ENCODE measurements at regions not wholly inside any gene's neighbourhood (a gene's known extent, or its start where the extent isn't known, plus 50 kb on each side); places are given as distances from the start of the nearest gene placed in this dataset.

GRCh38 chr12:94091624-94092023 lies 56.8 kb upstream of the PLXNC1 start:
- 89% methylated on average over 2 of the region's 2 CpGs for WGBS (ENCODE audit: low lambda C conversion rate, missing lambda C conversion rate)
- no peak overlapping the region for H3K4me3 ChIP-seq
- H3K36me3 ChIP-seq (replicated peaks; ENCODE audit: insufficient read depth, low read depth), result no peaks in the 10 kb centered on the region
- no peaks in the 10 kb centered on the region for H3K9me2 ChIP-seq (replicated peaks; ENCODE audit: insufficient read depth)
- no peaks in the 10 kb centered on the region for H3K9me3 ChIP-seq (ENCODE audit: low read depth)
- TF ChIP-seq EZH2 (IDR thresholded peaks at IDR 0.05; ENCODE audit: borderline replicate concordance) (no peak), EZH2phosphoT487 (IDR thresholded peaks at IDR 0.05; ENCODE audit: low read depth, severe bottlenecking, unreplicated experiment) (no peak)
- TF ChIP-seq, protein P1, sequence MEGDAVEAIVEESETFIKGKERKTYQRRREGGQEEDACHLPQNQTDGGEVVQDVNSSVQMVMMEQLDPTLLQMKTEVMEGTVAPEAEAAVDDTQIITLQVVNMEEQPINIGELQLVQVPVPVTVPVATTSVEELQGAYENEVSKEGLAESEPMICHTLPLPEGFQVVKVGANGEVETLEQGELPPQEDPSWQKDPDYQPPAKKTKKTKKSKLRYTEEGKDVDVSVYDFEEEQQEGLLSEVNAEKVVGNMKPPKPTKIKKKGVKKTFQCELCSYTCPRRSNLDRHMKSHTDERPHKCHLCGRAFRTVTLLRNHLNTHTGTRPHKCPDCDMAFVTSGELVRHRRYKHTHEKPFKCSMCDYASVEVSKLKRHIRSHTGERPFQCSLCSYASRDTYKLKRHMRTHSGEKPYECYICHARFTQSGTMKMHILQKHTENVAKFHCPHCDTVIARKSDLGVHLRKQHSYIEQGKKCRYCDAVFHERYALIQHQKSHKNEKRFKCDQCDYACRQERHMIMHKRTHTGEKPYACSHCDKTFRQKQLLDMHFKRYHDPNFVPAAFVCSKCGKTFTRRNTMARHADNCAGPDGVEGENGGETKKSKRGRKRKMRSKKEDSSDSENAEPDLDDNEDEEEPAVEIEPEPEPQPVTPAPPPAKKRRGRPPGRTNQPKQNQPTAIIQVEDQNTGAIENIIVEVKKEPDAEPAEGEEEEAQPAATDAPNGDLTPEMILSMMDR (IDR thresholded peaks at IDR 0.05; ENCODE audit: poor library complexity), result no peak
- H3K4me1 ChIP-seq (ENCODE audit: insufficient read depth), result no peaks in the 10 kb centered on the region
- no peak for DNase-seq (ENCODE audit: low spot score)
- H3K27me3 ChIP-seq, result no peaks in the 10 kb centered on the region
- H4K20me1 ChIP-seq (ENCODE audit: insufficient read depth, poor library complexity, severe bottlenecking), result no peaks in the 10 kb centered on the region
- H2AFZ ChIP-seq, result no peak overlapping the region
- no peak overlapping the region for H3K4me2 ChIP-seq
- no peaks in the 10 kb centered on the region for H3K79me2 ChIP-seq
- H3K27ac ChIP-seq, result no peak overlapping the region

DNA sequence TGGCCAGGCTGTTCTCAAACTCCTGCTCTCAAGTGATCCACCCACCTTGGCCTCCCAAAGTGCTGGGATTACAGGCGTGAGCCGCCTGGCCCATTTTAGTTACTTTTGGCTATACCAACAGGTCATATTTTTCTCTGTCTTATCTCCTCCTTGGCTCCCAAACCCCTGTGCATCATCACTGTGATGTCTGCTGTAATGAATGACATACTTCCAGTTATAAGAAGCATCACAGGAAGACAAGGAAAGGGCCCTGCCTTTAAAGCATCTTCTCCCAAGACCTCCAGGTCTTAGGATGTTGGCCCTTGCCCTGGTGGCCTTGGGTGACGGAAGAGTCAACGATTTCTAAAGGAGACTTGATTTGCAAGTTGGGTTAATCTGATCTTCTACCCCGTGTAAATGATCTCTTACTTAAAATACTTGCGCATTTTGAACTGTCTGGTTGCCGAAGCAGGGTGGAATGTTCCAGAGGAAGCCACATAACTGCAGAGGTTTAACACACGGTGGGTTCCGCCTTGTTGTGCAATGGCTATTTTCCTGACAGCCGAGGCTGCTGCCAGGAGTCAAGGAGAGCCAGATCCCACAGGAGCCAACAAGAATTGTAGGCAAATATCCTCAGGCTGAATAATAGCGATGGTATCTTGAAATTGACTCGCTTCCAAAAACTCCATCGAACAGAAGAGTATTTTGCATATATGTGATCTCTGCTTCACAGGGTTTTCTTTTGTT lies 55.7 kb upstream of the PLXNC1 start:
- Histone ChIP-seq H3K4me3 (no peak overlapping the region), H3K9me3 (ENCODE audit: low read depth) (no peaks in the 10 kb centered on the region), H3K36me3 (replicated peaks; ENCODE audit: insufficient read depth, low read depth) (no peaks in the 10 kb centered on the region), H4K20me1 (ENCODE audit: insufficient read depth, poor library complexity, severe bottlenecking) (no peaks in the 10 kb centered on the region), H3K9me2 (replicated peaks; ENCODE audit: insufficient read depth) (no peaks in the 10 kb centered on the region), H3K27me3 (no peaks in the 10 kb centered on the region), H3K4me2 (no peak overlapping the region), H2AFZ (no peak overlapping the region), H3K79me2 (no peaks in the 10 kb centered on the region), H3K27ac (no peak overlapping the region), H3K4me1 (ENCODE audit: insufficient read depth) (no peaks in the 10 kb centered on the region)
- TF ChIP-seq EZH2 (IDR thresholded peaks at IDR 0.05; ENCODE audit: borderline replicate concordance), result no peak
- TF ChIP-seq, protein P1 (IDR thresholded peaks at IDR 0.05; ENCODE audit: poor library complexity), result no peak
- no peak for TF ChIP-seq EZH2phosphoT487 (IDR thresholded peaks at IDR 0.05; ENCODE audit: low read depth, severe bottlenecking, unreplicated experiment)
- DNase-seq (ENCODE audit: low spot score), result no peak
- WGBS (ENCODE audit: low lambda C conversion rate, missing lambda C conversion rate), result 80% methylated on average over 13 of the region's 13 CpGs

DNA sequence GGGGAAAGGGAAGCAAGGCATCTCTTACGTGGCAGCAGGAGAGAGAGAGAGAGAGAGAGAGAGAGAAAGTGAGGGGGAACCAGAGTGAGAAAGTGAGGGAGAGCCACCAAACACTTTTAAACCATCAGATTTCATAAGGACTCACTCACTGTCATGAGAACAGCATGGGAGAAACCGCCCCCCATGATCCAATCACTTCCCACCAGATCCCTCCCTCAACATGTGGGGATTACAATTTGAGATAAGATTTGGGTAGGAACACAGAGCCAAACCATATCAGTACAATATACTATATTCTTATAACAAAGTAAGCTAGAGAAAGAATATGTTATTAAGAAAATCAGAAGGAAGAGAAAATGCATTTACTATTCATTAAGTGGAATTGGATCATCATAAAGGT lies 53.7 kb upstream of the PLXNC1 start:
- no peak for DNase-seq (ENCODE audit: low spot score)

More for the DNA sequence above, 53.7 kb upstream of the PLXNC1 start:
- no peaks in the 10 kb centered on the region for H3K79me2 ChIP-seq
- H3K36me3 ChIP-seq (replicated peaks; ENCODE audit: insufficient read depth, low read depth), result no peaks in the 10 kb centered on the region
- no peaks in the 10 kb centered on the region for H3K9me3 ChIP-seq (ENCODE audit: low read depth)
- no peak for TF ChIP-seq EZH2 (IDR thresholded peaks at IDR 0.05; ENCODE audit: borderline replicate concordance)
- TF ChIP-seq, protein P1 (IDR thresholded peaks at IDR 0.05; ENCODE audit: poor library complexity), result no peak
- no peak for TF ChIP-seq EZH2phosphoT487 (IDR thresholded peaks at IDR 0.05; ENCODE audit: low read depth, severe bottlenecking, unreplicated experiment)
- H4K20me1 ChIP-seq (ENCODE audit: insufficient read depth, poor library complexity, severe bottlenecking), result no peaks in the 10 kb centered on the region
- H3K4me2 ChIP-seq, result no peak overlapping the region
- H3K9me2 ChIP-seq (replicated peaks; ENCODE audit: insufficient read depth), result no peaks in the 10 kb centered on the region
- no peaks in the 10 kb centered on the region for H3K4me1 ChIP-seq (ENCODE audit: insufficient read depth)
- H3K27ac ChIP-seq, result no peak overlapping the region
- H3K27me3 ChIP-seq, result no peaks in the 10 kb centered on the region
- H2AFZ ChIP-seq, result no peak overlapping the region
- 90% methylated on average over 2 of the region's 2 CpGs for WGBS (ENCODE audit: low lambda C conversion rate, missing lambda C conversion rate)
- H3K4me3 ChIP-seq, result no peak overlapping the region

Data from hepatocyte (in vitro differentiated cells).